GM12891 (cell line): ENCODE measurements at regions not wholly inside any gene's neighbourhood (a gene's known extent, or its start where the extent isn't known, plus 50 kb on each side); places are given as distances from the start of the nearest gene placed in this dataset.
"Not testable (repeated sequence)": the region's sequence is repeated elsewhere in the genome, so short reads cannot be mapped to it uniquely, and the experiment has no call there.

ENCODE experiments used
- DNase-seq: peaks from one replicate; pipeline ENCODE4 v3.0.0; 2011; ENCODE audit warnings: low spot score; ENCODE audit not compliant: insufficient read length
- FAIRE-seq: peaks from 2 replicates; lab custom pipeline; 2011; peaks lifted over from hg19 to GRCh38; lab: Jason Lieb, UNC
- PAX5 ChIP-seq: IDR thresholded peaks from 2 replicates; pipeline ENCODE4 v1.6.1; 2011; ENCODE audit warnings: low read length, moderate library complexity, mild to moderate bottlenecking; ENCODE audit not compliant: insufficient read depth, severe bottlenecking
- POLR2A ChIP-seq: IDR thresholded peaks from 2 replicates; pipeline ENCODE4 v1.6.1; 2011; ENCODE audit warnings: low read depth, low read length, control low read depth
- POLR2AphosphoS5 ChIP-seq: IDR thresholded peaks from 2 replicates; pipeline ENCODE4 v1.6.1; 2011; ENCODE audit warnings: low read depth, low read length, control low read depth
- POU2F2 ChIP-seq: IDR thresholded peaks from 2 replicates; pipeline ENCODE4 v1.6.1; 2011; ENCODE audit warnings: low read depth, mild to moderate bottlenecking, control low read depth, low read length, moderate library complexity
- SPI1 ChIP-seq: IDR thresholded peaks from 2 replicates; pipeline ENCODE4 v1.6.1; 2011; ENCODE audit warnings: low read depth, low read length, control low read depth
- TAF1 ChIP-seq: IDR thresholded peaks from 2 replicates; pipeline ENCODE4 v1.6.1; 2011; ENCODE audit warnings: low read depth, low read length, control low read depth

DNA sequence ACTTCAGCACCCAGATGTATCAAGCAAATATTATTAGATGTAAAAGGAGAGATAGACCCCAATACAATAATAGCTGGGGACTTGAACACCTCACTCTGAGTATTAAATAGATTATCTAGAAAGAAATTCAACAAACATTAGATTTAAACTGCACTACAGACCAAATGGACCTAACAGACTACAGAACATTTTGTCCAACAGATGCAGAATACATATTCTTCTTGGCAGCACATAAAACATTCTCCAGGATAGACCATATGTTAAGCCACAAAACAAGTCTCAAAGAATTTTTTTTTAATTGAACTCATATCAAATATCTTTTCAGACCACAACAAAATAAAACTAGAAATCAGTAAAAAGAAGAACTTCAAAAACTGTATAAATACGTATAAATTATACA is 130.4 kb downstream of the MTERF1 start:
- FAIRE-seq (no peak), DNase-seq (no peak)
- TF ChIP-seq POU2F2 (no peak), PAX5 (no peak), TAF1 (no peak), POLR2AphosphoS5 (no peak), POLR2A (no peak)

DNA sequence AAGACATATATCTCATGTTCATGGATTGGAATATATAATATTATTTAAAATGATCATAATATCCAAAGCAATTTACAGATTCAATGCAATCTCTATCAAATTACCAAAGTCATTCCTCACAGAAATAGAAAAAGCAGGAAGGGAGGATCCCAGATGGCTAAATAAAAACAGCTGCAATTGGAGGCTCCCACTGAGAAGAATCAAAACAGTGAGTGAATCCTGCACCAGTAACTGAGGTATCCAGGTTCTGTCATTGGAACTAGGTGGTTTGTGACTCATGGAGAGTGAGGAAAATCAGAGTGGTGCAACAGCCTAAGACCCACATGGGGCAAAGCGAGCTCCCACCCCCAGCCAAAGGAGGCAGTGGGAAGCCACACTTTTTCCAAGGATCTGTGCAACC is 128.4 kb downstream of the MTERF1 start:
- no peak for FAIRE-seq
- no peak for DNase-seq
- no peak for TF ChIP-seq PAX5
- no peak for TF ChIP-seq TAF1
- TF ChIP-seq POLR2A: no peak
- no peak for TF ChIP-seq POLR2AphosphoS5
- no peak for TF ChIP-seq SPI1
- no peak for TF ChIP-seq POU2F2

DNA sequence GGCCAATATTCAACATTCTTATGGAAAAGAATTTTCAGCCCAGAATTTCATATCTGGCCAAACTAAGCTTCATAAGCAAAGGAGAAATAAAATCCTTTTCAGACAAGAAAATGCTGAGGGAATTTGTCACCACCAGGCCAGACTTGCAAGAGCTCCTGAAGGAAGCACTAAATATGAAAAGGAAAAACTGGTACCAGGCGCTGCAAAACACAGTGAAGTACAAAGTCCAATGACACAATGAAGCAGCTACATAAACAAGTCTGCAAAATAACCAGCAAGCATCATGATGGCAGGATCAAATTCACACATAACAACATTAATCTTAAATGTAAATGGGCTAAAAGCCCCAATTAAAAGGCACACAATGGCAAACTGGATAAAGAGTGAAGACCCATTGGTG is 126.2 kb downstream of the MTERF1 start:
- FAIRE-seq, DNase-seq: not testable (repeated sequence)

DNA sequence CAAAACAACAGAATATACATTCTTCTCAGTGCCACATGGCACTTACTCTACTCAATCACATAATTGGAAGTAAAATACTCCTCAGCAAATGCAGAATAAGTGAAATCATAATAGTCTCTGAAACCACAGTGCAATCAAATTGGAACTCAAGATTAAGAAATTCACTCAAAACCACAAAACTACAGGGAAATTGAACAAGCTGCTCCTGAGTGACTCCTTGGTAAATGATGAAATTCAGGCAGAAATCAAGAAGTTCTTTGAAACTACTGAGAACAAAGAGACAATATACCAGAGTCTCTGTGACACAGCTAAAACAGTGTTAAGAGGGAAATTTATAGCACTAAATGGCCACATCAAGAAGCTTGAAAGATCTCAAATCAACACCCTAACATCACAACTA is 125.4 kb downstream of the MTERF1 start:
- not testable (repeated sequence) for DNase-seq, FAIRE-seq

DNA sequence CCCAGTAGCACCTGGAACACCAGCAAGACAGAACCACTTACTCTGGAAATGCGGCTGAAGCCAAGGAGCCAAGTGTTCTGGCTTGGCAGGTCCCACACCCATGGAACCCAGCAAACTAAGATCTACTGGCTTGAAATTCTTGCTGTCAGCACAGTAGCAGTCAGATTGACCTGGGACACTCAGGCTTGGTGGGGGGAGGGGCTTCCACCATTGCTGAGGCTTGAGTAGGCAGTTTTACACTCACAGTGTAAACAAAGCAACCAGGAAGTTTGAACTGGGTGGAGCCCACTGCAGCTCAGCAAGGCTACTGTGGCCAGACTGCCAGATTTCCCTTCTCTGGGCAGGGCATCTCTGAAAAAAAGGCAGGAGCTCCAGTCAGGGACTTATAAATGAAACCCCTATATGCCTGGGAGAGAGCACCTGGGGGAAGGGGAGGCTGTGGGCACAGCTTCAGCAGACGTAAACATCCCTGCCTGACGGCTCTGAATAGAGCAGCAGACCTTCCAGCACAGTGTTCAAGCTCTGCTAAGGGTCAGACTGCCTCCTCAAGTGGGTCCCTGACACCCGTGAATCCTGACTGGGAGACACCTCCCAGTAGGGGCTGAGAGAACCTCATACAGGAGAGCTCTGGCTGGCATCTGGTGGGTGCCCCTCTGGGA is 121.2 kb downstream of the MTERF1 start:
- FAIRE-seq (no peak), DNase-seq (no peak)
- no peak for TF ChIP-seq SPI1
- no peak for TF ChIP-seq POU2F2
- no peak for TF ChIP-seq TAF1
- no peak for TF ChIP-seq POLR2AphosphoS5
- TF ChIP-seq POLR2A: no peak
- TF ChIP-seq PAX5: no peak

DNA sequence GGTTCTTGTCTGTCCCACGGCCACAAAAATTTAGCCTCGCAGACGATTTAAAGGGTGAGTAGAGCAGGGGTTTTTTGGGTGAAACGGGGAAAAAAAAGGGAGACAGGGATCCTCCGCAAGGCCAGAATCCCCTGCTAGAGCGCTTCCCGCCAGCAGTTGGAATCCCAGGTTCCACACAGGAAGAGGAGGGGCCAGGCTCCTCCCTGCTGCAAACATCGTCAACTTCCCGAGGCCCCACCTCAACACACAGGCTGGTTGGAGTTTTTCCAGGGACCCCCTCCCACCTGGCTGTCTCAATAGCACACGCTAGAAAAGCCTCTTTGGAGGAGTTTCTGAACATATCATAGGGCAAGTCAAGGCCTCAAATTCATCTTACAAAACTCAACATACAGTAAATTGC is 112.7 kb downstream of the MTERF1 start:
- no peak for DNase-seq
- TF ChIP-seq POLR2A: no peak
- no peak for TF ChIP-seq SPI1
- TF ChIP-seq TAF1: no peak
- TF ChIP-seq POU2F2: no peak
- no peak for FAIRE-seq

DNA sequence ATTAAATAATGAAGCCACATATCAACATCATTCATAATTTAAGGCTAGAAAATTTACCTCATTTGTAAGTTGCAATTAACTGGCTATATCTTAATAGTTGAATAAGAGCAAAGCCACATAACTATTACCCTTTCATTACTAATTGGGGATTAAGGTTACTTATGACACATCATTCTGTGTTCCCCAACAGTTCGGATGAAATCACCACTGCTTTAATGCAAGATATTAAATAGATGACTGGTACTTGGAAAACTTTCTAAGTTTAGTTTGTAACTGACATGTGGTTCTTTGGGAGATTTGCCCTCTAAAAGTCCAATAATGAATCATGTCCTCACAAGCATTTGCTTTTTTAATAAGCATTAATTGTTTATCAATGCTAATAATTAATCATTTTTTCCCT is 109.1 kb downstream of the MTERF1 start:
- no peak for TF ChIP-seq SPI1
- TF ChIP-seq POU2F2: no peak
- no peak for TF ChIP-seq PAX5
- no peak for TF ChIP-seq POLR2A
- TF ChIP-seq TAF1: no peak
- TF ChIP-seq POLR2AphosphoS5: no peak
- FAIRE-seq: no peak

DNA sequence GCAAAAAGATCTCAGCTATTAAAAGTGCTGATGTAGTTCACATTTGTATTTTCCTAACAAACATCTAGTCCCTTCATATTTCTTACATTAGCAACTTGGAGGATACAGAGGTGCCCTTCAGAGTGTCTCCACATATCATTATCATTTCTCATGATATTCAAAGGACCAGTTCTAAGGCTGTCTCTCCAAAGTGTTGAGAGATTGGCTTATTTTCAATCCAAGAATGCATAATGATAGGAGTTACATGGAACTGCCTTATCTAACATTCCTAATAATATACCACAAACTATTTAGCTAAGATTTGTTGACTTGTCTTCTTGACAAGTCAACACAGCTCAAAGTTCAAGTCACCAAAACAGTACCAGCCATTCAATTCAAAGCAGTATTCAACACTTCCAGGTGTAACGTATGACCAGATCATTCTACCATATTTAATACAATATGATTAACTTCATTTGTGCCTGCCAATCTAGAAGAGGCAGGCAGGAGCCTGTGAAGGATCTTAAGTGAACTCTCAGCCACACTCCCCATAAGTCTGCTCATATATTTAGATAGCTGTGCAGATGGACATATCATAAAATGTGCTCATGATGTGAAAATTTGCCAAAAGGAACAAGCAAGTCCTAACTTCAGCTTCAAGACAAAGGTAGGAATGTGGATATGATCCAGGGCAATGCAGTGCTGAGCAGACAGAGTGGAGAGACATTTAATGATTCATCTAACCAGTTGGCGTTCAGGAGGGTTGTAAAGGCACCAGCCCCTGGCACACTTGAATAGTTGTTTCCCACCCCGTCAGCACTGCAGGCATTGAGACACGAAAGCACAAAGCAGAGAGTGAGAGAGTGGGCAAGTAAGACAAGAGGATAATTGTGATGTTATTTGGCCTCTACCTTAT is 108.3 kb downstream of the MTERF1 start:
- FAIRE-seq (no peak), DNase-seq (no peak)
- TF ChIP-seq POLR2A: no peak
- TF ChIP-seq TAF1: no peak
- TF ChIP-seq PAX5: no peak
- no peak for TF ChIP-seq POU2F2
- no peak for TF ChIP-seq SPI1
- no peak for TF ChIP-seq POLR2AphosphoS5

More for the DNA sequence above, 109.1 kb downstream of the MTERF1 start:
- DNase-seq: no peak

DNA sequence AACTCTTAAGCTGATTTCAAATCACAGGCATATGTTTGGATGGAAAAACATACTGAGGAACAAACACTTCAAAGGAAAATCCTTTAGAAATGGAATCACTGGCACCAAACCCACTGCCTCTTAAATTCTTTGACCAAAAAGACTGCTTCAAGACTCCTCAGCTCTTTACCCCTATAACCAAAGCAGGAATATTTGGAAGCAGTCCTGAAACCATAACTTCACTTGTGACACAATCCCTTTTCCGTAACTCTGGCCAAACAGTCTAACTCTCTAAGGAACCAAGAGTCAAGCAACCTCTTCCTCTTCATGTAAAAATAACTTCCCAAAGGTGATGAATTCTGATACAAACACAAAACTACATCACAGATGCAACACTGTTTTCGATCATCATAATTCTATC is 104.3 kb downstream of the MTERF1 start:
- no peak for FAIRE-seq
- TF ChIP-seq POU2F2: no peak
- no peak for TF ChIP-seq TAF1
- TF ChIP-seq SPI1: no peak
- TF ChIP-seq PAX5: no peak
- no peak for TF ChIP-seq POLR2A
- TF ChIP-seq POLR2AphosphoS5: no peak
- DNase-seq: no peak

DNA sequence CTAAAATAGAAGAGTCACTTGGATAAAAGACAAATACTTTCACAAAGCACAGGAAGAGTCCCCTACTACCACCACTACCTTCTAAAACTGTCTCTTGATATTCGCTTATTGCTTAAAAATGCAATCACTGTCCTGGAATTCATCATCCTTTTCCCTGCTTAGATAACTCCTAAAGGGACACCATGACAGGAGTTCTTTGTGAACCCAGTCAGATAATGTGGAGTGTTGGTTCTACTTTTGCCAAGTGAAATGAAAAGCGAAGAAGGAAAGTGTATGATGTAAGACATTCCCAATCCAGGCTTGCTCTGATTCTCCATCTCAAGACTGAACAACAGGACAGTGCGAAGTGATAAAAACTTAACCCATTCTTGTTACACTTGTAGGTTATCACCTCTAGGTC is 103.0 kb downstream of the MTERF1 start:
- no peak for FAIRE-seq
- no peak for DNase-seq
- no peak for TF ChIP-seq TAF1

DNA sequence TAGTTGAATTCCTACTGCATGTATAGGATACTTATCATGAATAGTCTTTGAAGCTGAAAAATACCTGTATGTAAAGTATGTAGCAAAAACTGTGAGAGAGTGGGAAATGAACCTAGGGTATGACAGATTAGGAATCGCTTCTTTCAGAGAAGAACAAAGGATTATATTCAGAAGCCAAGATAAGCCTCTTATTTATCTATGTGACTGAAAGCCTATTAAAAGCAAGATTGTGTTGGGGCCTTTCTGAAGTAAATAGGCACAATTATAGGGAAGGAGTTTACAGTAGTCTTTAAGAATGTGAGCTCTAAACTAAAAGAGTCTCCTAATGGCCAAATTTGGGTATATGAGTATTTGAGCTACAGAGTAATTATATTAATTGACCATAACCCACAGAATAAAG is 102.1 kb downstream of the MTERF1 start:
- TF ChIP-seq POLR2A: no peak
- TF ChIP-seq SPI1: no peak
- no peak for TF ChIP-seq PAX5
- FAIRE-seq: no peak

More for the DNA sequence above, 102.1 kb downstream of the MTERF1 start:
- no peak for DNase-seq
